CD8-positive, alpha-beta memory T cell (primary cell): ENCODE measurements at regions not wholly inside any gene's neighbourhood (a gene's known extent, or its start where the extent isn't known, plus 50 kb on each side); places are given as distances from the start of the nearest gene placed in this dataset.

Experiments
- CTCF ChIA-PET: fragments of 350-600 bp; sonication (Branson Sonifier 250); formaldehyde crosslinking; loops from one replicate; lab custom pipeline; 2021; ENCODE audit warnings: antibody characterized with exemption; lab: Charles Lee
- POLR2A ChIA-PET: fragments of 350-600 bp; sonication (Branson Sonifier 250); formaldehyde crosslinking; loops from one replicate; lab custom pipeline; 2021; ENCODE audit warnings: antibody characterized with exemption; lab: Charles Lee
- DNase-seq, 5 donors: peaks; one replicate each; pipeline versions ENCODE4 v3.0.0 to v3.0.0-alpha.2; 2020 to 2022; ENCODE audit warnings: mixed read lengths in 1 of 5
- H3K27ac ChIP-seq: one replicate; pipeline ENCODE4 v1.7.0; 2013; ENCODE audit warnings: low read depth, mild to moderate bottlenecking, low read length, moderate library complexity
- H3K27me3 ChIP-seq: 2 replicates; pipeline ENCODE4 v1.7.0; 2013; ENCODE audit warnings: low read length, mild to moderate bottlenecking; ENCODE audit not compliant: insufficient read depth, poor library complexity, severe bottlenecking
- H3K36me3 ChIP-seq: 2 replicates; pipeline ENCODE4 v1.7.0; 2013; ENCODE audit warnings: mild to moderate bottlenecking, low read length, moderate library complexity; ENCODE audit not compliant: insufficient read depth
- H3K4me1 ChIP-seq: 2 replicates; pipeline ENCODE4 v1.7.0; 2013; ENCODE audit warnings: mild to moderate bottlenecking, low read length, moderate library complexity; ENCODE audit not compliant: insufficient read depth
- H3K4me3 ChIP-seq: 2 replicates; pipeline ENCODE4 v1.7.0; 2013; ENCODE audit warnings: mild to moderate bottlenecking, low read length
- H3K9me3 ChIP-seq: 2 replicates; pipeline ENCODE4 v1.7.0; 2013; ENCODE audit warnings: mild to moderate bottlenecking, low read length
- H3K27ac Mint-ChIP-seq, 8 donors: one replicate each; pipeline ENCODE4 v1.8.0; 2020 to 2021; ENCODE audit warnings: mixed read lengths in 8 of 8, mild to moderate bottlenecking in 6 of 8, inconsistent platforms in 3 of 8, moderate library complexity in 3 of 8
- H3K27me3 Mint-ChIP-seq, 2 donors: one replicate each; pipeline ENCODE4 v1.8.0; 2020 to 2021; ENCODE audit warnings: mixed read lengths in 2 of 2, mild to moderate bottlenecking in 1 of 2, moderate library complexity in 1 of 2
- H3K36me3 Mint-ChIP-seq, 3 donors: one replicate each; pipeline ENCODE4 v1.8.0; 2020 to 2021; ENCODE audit warnings: mixed read lengths in 3 of 3, inconsistent platforms in 1 of 3, mild to moderate bottlenecking in 1 of 3
- H3K4me1 Mint-ChIP-seq, 3 donors: one replicate each; pipeline ENCODE4 v1.8.0; 2020 to 2021; ENCODE audit warnings: mixed read lengths in 3 of 3, inconsistent platforms in 1 of 3, mild to moderate bottlenecking in 1 of 3
- H3K4me3 Mint-ChIP-seq, 7 donors: one replicate each; pipeline ENCODE4 v1.8.0; 2020 to 2021; ENCODE audit warnings: mixed read lengths in 7 of 7, mild to moderate bottlenecking in 6 of 7, moderate library complexity in 4 of 7, inconsistent platforms in 2 of 7
- H3K9me3 Mint-ChIP-seq, 5 donors: one replicate each; pipeline ENCODE4 v1.8.0; 2020 to 2022; ENCODE audit warnings: mixed read lengths in 5 of 5, mild to moderate bottlenecking in 3 of 5, moderate library complexity in 2 of 5, inconsistent platforms in 1 of 5

DNA sequence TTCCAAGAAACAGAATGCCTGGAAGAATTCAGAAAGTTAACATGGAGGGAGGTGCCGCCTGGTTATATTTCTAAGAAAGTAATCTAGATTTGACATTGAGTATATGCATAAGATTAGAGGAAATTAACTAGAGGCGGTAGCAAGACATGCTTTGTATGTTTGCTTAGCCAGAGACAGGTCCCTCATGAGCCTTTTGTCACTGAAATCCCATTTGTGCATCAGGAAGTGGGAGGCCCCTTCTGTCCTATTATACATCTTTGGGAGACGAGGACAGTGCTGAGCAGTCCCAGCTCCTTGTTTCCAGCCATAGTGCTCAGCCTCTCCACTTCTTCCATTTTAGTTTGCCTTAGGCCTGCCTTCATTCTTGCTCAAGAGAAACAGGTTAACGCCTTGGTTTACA is 115.4 kb upstream of the LHCGR start:
- Mint-ChIP-seq H3K27me3 (no peaks in the 10 kb centered on the region), H3K27ac (no peak overlapping the region), H3K4me1 (no peaks in the 10 kb centered on the region), H3K4me3 (no peak overlapping the region), H3K36me3 (no peaks in the 10 kb centered on the region), H3K9me3 (no peaks in the 10 kb centered on the region)
- ChIA-PET CTCF (no interaction called here), POLR2A (no interaction called here)
- Histone ChIP-seq H3K4me1 (no peaks in the 10 kb centered on the region), H3K9me3 (no peaks in the 10 kb centered on the region), H3K27ac (no peak overlapping the region), H3K4me3 (no peak overlapping the region), H3K27me3 (no peaks in the 10 kb centered on the region), H3K36me3 (no peaks in the 10 kb centered on the region)
- DNase-seq = no peak

DNA sequence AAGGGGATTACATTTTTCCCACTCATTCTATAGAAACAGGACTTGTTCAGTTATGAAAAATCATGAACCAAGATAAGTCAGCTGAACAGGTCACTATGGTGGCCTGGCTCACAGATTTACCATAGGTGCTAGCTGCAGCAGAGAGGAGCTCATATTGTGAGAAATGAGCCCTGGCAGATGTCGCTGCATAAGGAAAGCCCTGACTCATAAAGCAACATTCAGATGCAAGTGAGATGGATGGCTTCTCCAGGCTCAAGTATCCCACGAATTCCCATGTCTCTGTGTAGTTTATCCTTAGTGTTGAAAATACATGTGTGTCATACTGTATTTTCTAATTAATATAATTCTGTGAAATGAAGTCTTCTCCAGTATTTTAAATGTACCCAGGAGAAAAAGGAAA is 115.0 kb upstream of the LHCGR start:
- H3K27ac Mint-ChIP-seq = no peak overlapping the region
- CTCF ChIA-PET = no interaction called here
- no peaks in the 10 kb centered on the region for H3K27me3 Mint-ChIP-seq
- H3K9me3 Mint-ChIP-seq = no peaks in the 10 kb centered on the region
- no peak for DNase-seq
- Histone ChIP-seq H3K9me3 (no peaks in the 10 kb centered on the region), H3K36me3 (no peaks in the 10 kb centered on the region), H3K4me3 (no peak overlapping the region), H3K27ac (no peak overlapping the region), H3K4me1 (no peaks in the 10 kb centered on the region), H3K27me3 (no peaks in the 10 kb centered on the region)
- POLR2A ChIA-PET = no interaction called here
- no peak overlapping the region for H3K4me3 Mint-ChIP-seq
- H3K4me1 Mint-ChIP-seq = no peaks in the 10 kb centered on the region
- no peaks in the 10 kb centered on the region for H3K36me3 Mint-ChIP-seq

- H3K9me3 Mint-ChIP-seq = no peaks in the 10 kb centered on the region
These were observed 110.2 kb upstream of the LHCGR start for GRCh38 chr2:48865704-48866103.

GRCh38 chr2:48860380-48860779 is 104.9 kb upstream of the LHCGR start:
- H3K4me3 ChIP-seq = no peak overlapping the region
- H3K4me1 ChIP-seq = no peaks in the 10 kb centered on the region
- Mint-ChIP-seq H3K27me3 (peaks cover 0 to 1% of the 10 kb centered on the region in 2 donors), H3K27ac (no peak overlapping the region), H3K9me3 (peaks cover 0 to 4% (median 0%) of the 10 kb centered on the region in 5 donors), H3K4me3 (no peak overlapping the region), H3K36me3 (no peaks in the 10 kb centered on the region), H3K4me1 (no peaks in the 10 kb centered on the region)
- H3K27me3 ChIP-seq = no peaks in the 10 kb centered on the region
- H3K36me3 ChIP-seq = no peaks in the 10 kb centered on the region
- DNase-seq = no peak
- H3K27ac ChIP-seq = no peak overlapping the region
- CTCF ChIA-PET = no interaction called here
- H3K9me3 ChIP-seq = no peaks in the 10 kb centered on the region
- POLR2A ChIA-PET = no interaction called here

More at GRCh38 chr2:48865704-48866103, 110.2 kb upstream of the LHCGR start:
- no peaks in the 10 kb centered on the region for H3K36me3 Mint-ChIP-seq
- H3K27ac Mint-ChIP-seq = no peak overlapping the region
- POLR2A ChIA-PET = no interaction called here
- Histone ChIP-seq H3K27me3 (no peaks in the 10 kb centered on the region), H3K4me3 (no peak overlapping the region), H3K9me3 (no peaks in the 10 kb centered on the region), H3K27ac (no peak overlapping the region), H3K36me3 (no peaks in the 10 kb centered on the region), H3K4me1 (no peaks in the 10 kb centered on the region)
- no peak overlapping the region for H3K4me3 Mint-ChIP-seq
- CTCF ChIA-PET = no interaction called here
- peaks cover 0 to 1% of the 10 kb centered on the region in 2 donors for H3K27me3 Mint-ChIP-seq
- H3K4me1 Mint-ChIP-seq = no peaks in the 10 kb centered on the region
- no peak for DNase-seq

- Histone ChIP-seq H3K9me3 (no peaks in the 10 kb centered on the region), H3K27ac (no peak overlapping the region), H3K36me3 (no peaks in the 10 kb centered on the region), H3K4me3 (no peak overlapping the region), H3K4me1 (no peaks in the 10 kb centered on the region), H3K27me3 (no peaks in the 10 kb centered on the region)
- no peak overlapping the region for H3K27ac Mint-ChIP-seq
- CTCF ChIA-PET = no interaction called here
- DNase-seq = no peak
- no peaks in the 10 kb centered on the region for H3K36me3 Mint-ChIP-seq
- H3K4me1 Mint-ChIP-seq = no peaks in the 10 kb centered on the region
- peaks cover 0 to 4% (median 0%) of the 10 kb centered on the region in 5 donors for H3K9me3 Mint-ChIP-seq
- POLR2A ChIA-PET = no interaction called here
- no peak overlapping the region for H3K4me3 Mint-ChIP-seq
- H3K27me3 Mint-ChIP-seq = no peaks in the 10 kb centered on the region
These were observed 101.1 kb upstream of the LHCGR start for GRCh38 chr2:48856657-48857056.

DNA sequence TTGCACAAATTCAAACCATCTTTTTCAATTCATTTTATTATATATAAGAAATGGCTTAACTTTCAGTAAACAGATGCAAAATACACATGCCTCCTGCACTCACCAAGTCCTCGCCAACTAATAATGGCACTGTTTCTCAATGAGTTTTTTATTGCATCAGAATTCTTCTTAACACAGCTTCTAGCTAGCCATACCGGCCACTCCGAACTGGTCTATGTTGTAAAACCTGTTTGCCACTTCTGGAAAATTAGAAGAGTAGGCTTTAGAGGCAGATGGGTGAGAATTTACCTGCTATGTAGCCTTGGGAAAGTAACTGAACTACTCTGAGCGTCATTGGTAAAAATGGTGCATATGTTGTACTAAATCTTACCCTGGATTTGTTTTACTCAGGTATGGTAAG is 100.6 kb upstream of the LHCGR start:
- no peaks in the 10 kb centered on the region for H3K36me3 ChIP-seq
- H3K36me3 Mint-ChIP-seq = no peaks in the 10 kb centered on the region
- H3K4me3 Mint-ChIP-seq = no peak overlapping the region
- no peak overlapping the region for H3K27ac Mint-ChIP-seq
- H3K4me1 Mint-ChIP-seq = no peaks in the 10 kb centered on the region
- no peak for DNase-seq
- CTCF ChIA-PET = no interaction called here
- H3K4me1 ChIP-seq = no peaks in the 10 kb centered on the region
- H3K4me3 ChIP-seq = no peak overlapping the region
- H3K27me3 Mint-ChIP-seq = peaks cover 0 to 1% of the 10 kb centered on the region in 2 donors
- peaks cover 0 to 4% (median 0%) of the 10 kb centered on the region in 5 donors for H3K9me3 Mint-ChIP-seq
- H3K9me3 ChIP-seq = no peaks in the 10 kb centered on the region
- H3K27me3 ChIP-seq = no peaks in the 10 kb centered on the region
- POLR2A ChIA-PET = no interaction called here
- no peak overlapping the region for H3K27ac ChIP-seq

DNA sequence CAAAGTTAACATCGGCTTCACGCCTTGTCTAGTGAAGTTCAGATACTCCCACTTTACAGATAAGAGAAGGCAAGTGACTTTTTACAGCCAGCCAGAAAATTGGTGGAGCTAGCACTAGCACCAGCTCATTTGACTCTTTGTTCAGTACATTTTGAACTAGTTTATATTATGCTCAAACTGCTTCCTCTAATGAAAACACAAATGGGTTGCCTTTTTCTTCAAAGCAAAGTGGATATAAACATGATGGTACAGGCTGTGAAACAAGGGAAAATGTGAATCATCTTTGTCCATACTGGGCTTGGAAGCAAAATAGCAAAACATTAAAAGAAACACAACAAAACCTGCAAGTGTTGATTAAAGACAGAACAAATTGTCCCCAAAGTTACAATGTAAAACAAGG is 99.6 kb upstream of the LHCGR start:
- POLR2A ChIA-PET = no interaction called here
- CTCF ChIA-PET = no interaction called here
- no peak overlapping the region for H3K27ac Mint-ChIP-seq

GRCh38 chr2:48854681-48855080 is 99.2 kb upstream of the LHCGR start:
- Histone ChIP-seq H3K27ac (no peak overlapping the region), H3K4me3 (no peak overlapping the region), H3K4me1 (no peaks in the 10 kb centered on the region), H3K9me3 (no peaks in the 10 kb centered on the region), H3K36me3 (no peaks in the 10 kb centered on the region), H3K27me3 (no peaks in the 10 kb centered on the region)
- no peaks in the 10 kb centered on the region for H3K36me3 Mint-ChIP-seq
- peaks cover 0 to 4% (median 0%) of the 10 kb centered on the region in 5 donors for H3K9me3 Mint-ChIP-seq
- H3K27ac Mint-ChIP-seq = no peak overlapping the region
- DNase-seq = no peak
- peaks cover 0 to 1% of the 10 kb centered on the region in 2 donors for H3K27me3 Mint-ChIP-seq
- ChIA-PET CTCF (no interaction called here), POLR2A (no interaction called here)
- no peak overlapping the region for H3K4me3 Mint-ChIP-seq
- no peaks in the 10 kb centered on the region for H3K4me1 Mint-ChIP-seq

More for the DNA sequence above, 99.6 kb upstream of the LHCGR start:
- H3K27me3 ChIP-seq = no peaks in the 10 kb centered on the region
- H3K4me1 ChIP-seq = no peaks in the 10 kb centered on the region
- H3K36me3 ChIP-seq = no peaks in the 10 kb centered on the region
- H3K4me3 ChIP-seq = no peak overlapping the region
- Mint-ChIP-seq H3K4me3 (no peak overlapping the region), H3K27me3 (peaks cover 0 to 1% of the 10 kb centered on the region in 2 donors), H3K36me3 (no peaks in the 10 kb centered on the region), H3K4me1 (no peaks in the 10 kb centered on the region), H3K9me3 (peaks cover 0 to 3% (median 0%) of the 10 kb centered on the region in 5 donors)
- no peaks in the 10 kb centered on the region for H3K9me3 ChIP-seq
- no peak for DNase-seq
- H3K27ac ChIP-seq = no peak overlapping the region

DNA sequence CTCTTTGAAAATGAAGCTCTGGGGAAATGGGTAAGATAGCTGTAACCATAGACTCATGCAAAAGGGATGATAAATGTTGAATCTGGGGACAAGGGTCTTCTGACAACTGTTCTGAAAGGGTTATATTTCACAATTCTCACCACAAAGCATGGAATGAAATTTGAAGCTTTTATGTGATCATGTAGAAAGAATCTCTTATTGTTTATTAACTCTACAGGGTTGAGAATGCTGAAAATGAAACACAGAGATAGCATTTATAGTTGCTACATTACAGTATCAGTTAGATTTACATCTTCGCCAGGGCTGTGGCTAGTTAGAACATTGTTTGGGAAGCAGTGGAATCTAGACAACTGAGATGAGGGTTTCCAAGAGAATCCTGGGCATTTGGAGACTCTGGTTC is 97.4 kb upstream of the LHCGR start:
- H3K4me1 Mint-ChIP-seq = no peaks in the 10 kb centered on the region
- Histone ChIP-seq H3K27me3 (no peaks in the 10 kb centered on the region), H3K4me1 (no peaks in the 10 kb centered on the region), H3K9me3 (no peaks in the 10 kb centered on the region), H3K4me3 (no peak overlapping the region), H3K36me3 (no peaks in the 10 kb centered on the region), H3K27ac (no peak overlapping the region)
- no peak for DNase-seq
- peaks cover 0 to 4% (median 0%) of the 10 kb centered on the region in 5 donors for H3K9me3 Mint-ChIP-seq
- H3K36me3 Mint-ChIP-seq = no peaks in the 10 kb centered on the region
- ChIA-PET POLR2A (no interaction called here), CTCF (no interaction called here)
- peaks cover 0 to 1% of the 10 kb centered on the region in 2 donors for H3K27me3 Mint-ChIP-seq
- H3K27ac Mint-ChIP-seq = no peak overlapping the region
- no peak overlapping the region for H3K4me3 Mint-ChIP-seq
